Colonic mucosa (tissue), 4 donors: ENCODE measurements at regions not wholly inside any gene's neighbourhood (a gene's known extent, or its start where the extent isn't known, plus 50 kb on each side); places are given as distances from the start of the nearest gene placed in this dataset.

Experiments
- DNase-seq: peaks from one replicate; pipeline ENCODE4 v3.0.0-alpha.2; 2020
- H3K27ac ChIP-seq: fragments of 200-600 bp; one replicate; pipeline ENCODE4 v1.8.0; 2021
- H3K27me3 ChIP-seq: fragments of 200-600 bp; one replicate; pipeline ENCODE4 v1.8.0; 2021
- H3K36me3 ChIP-seq: fragments of 200-600 bp; one replicate; pipeline ENCODE4 v1.8.0; 2021
- H3K4me1 ChIP-seq: fragments of 200-600 bp; one replicate; pipeline ENCODE4 v1.8.0; 2021; ENCODE audit warnings: mild to moderate bottlenecking
- H3K4me3 ChIP-seq: fragments of 200-600 bp; one replicate; pipeline ENCODE4 v1.8.0; 2021
- H3K9ac ChIP-seq, 2 donors: one replicate each; pipeline ENCODE4 v1.7.0; 2013; ENCODE audit warnings: control low read depth in 2 of 2, low read depth in 2 of 2, low read length in 2 of 2
- H3K9me3 ChIP-seq: fragments of 200-600 bp; one replicate; pipeline ENCODE4 v1.8.0; 2021
- CTCF ChIP-seq: fragments of 200-600 bp; IDR thresholded peaks from one replicate; pipeline ENCODE4 v1.8.0; 2022; ENCODE audit warnings: antibody characterized with exemption, mild to moderate bottlenecking
- intact Hi-C: fragments of 100-400 bp; cut with DNase I; formaldehyde crosslinking; loops from one replicate; pipeline ENCODE4 v1.14.1; 2022
- donor health status: healthy.
- donor health status: DM: no; HTN: no; CAD: no.
- donor health status: DM: no; HTN: no; CAD: no.

DNA sequence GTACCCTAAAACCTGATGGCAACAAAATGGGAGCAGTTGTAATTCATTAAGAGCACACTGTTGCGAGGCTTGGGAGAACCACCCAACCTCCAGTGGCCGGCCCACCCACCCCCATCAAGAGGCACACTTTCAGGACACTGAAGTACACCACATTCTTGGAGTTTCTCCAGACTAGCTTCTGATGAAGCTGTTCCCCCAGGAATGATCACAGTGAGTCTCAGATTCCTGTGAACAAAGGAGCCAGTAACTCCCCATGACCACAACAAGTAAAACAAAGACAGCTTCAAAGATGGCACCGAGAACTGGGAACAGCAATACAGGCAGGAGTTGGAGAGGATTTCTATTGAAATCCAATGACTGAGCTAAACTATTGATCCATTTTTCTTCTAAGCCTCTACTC is 126.0 kb downstream of the ST8SIA2 start:
- Histone ChIP-seq H3K9me3 (no peaks in the 10 kb centered on the region), H3K27me3 (no peaks in the 10 kb centered on the region), H3K9ac (no peak overlapping the region), H3K27ac (no peak overlapping the region), H3K36me3 (no peaks in the 10 kb centered on the region), H3K4me1 (no peaks in the 10 kb centered on the region), H3K4me3 (no peak overlapping the region)
- intact Hi-C loops, result loop anchor here (2.0 to 5.0 kb wide), 2 partner anchors 163 to 195 kb away; no protein-coding TSS in a partner anchor
- DNase-seq, result no peak
- TF ChIP-seq CTCF, result no peak
